K562 (cell line): ENCODE measurements at regions not wholly inside any gene's neighbourhood (a gene's known extent, or its start where the extent isn't known, plus 50 kb on each side); places are given as distances from the start of the nearest gene placed in this dataset.

ENCODE experiments used
- ATAC-seq: fragments of 200-7000 bp; cut with Tn5 transposase; 3 replicates; pipeline ENCODE4 v1.9.1; 2020; ENCODE audit warnings: moderate library complexity
- BruUV-seq: library from RNA; stranded (reverse); fragments of 400-500 nt; replicated peaks from 2 replicates; lab custom pipeline; 2021; lab: Mats Ljungman, UMichigan
- CTCF ChIA-PET: fragments of 300-600 bp; formaldehyde crosslinking; extraction: SDS; loops from one replicate; lab custom pipeline; 2021; ENCODE audit warnings: low intra/inter-chr PET ratio; lab: Yijun Ruan, JAX
- POLR2A ChIA-PET: fragments of 300-600, 350-650 bp; sonication (Branson Sonifier 250); formaldehyde crosslinking; extraction: SDS; loops from one replicate; lab custom pipeline; 2021; ENCODE audit warnings: antibody characterized with exemption, inconsistent platforms; lab: Yijun Ruan, JAX
- DNase-seq, 4 experiments: peaks; one replicate each; pipeline versions ENCODE4 v3.0.0 to v3.0.0-alpha.2; 2011 to 2018; ENCODE audit warnings: low spot score in 3 of 4, mixed read lengths in 3 of 4; ENCODE audit errors: extremely low read depth in 1 of 4
- FAIRE-seq: peaks from 2 replicates; lab custom pipeline; 2011; peaks lifted over from hg19 to GRCh38; lab: Jason Lieb, UNC
- H2AFZ ChIP-seq: 2 replicates; pipeline ENCODE4 v1.6.0; 2011; ENCODE audit warnings: low read depth, low read length, control low read depth, inconsistent platforms
- H3K27ac ChIP-seq: fragments of 200-600 bp; 3 replicates; pipeline ENCODE4 v1.8.0; 2011; ENCODE audit warnings: low read depth, mild to moderate bottlenecking, control low read depth, inconsistent platforms, low read length, moderate library complexity, mixed read lengths; ENCODE audit errors: extremely low read depth
- H3K27me3 ChIP-seq, 2 experiments: fragments of 300-600 bp in 1 of 2; 2 replicates in 1 of 2; 3 replicates in 1 of 2; pipeline versions ENCODE4 v1.6.0 to v1.8.0; 2011; ENCODE audit warnings: inconsistent platforms in 2 of 2, low read length in 2 of 2, mild to moderate bottlenecking in 1 of 2, mixed read lengths in 1 of 2, moderate library complexity in 1 of 2; ENCODE audit not compliant: control insufficient read depth in 2 of 2, insufficient read depth in 2 of 2
- H3K36me3 ChIP-seq: fragments of 300-600 bp; 3 replicates; pipeline ENCODE4 v1.8.0; 2011; ENCODE audit warnings: mild to moderate bottlenecking, low read length, inconsistent platforms; ENCODE audit not compliant: control insufficient read depth, insufficient read depth
- H3K4me1 ChIP-seq, 2 experiments: fragments of 200-600 bp in 1 of 2; replicated peaks in 1 of 2; 2 replicates in 1 of 2; 3 replicates in 1 of 2; pipeline versions ENCODE4 v1.5.1 to v1.8.0; 2011; ENCODE audit warnings: inconsistent platforms in 2 of 2, low read length in 2 of 2, mild to moderate bottlenecking in 1 of 2, mixed read lengths in 1 of 2, moderate library complexity in 1 of 2; ENCODE audit not compliant: control insufficient read depth in 2 of 2, insufficient read depth in 2 of 2
- H3K4me2 ChIP-seq: 2 replicates; pipeline ENCODE4 v1.6.1; 2011; ENCODE audit warnings: low read length, control low read depth, inconsistent platforms, mixed read lengths; ENCODE audit not compliant: insufficient read depth
- H3K4me3 ChIP-seq: fragments of 200-600 bp; sonication (generic), shearing (Covaris generic); 2 replicates; pipeline ENCODE4 v1.5.1; 2016; ENCODE audit warnings: control low read depth, inconsistent platforms
- H3K79me2 ChIP-seq: fragments of 200-600 bp; 3 replicates; pipeline ENCODE4 v1.8.0; 2011; ENCODE audit warnings: low read length, inconsistent platforms; ENCODE audit not compliant: control insufficient read depth, insufficient read depth
- H3K9ac ChIP-seq, 2 experiments: 2 replicates each; pipeline versions ENCODE4 v1.6.0 to v1.6.1; 2011; ENCODE audit warnings: low read depth in 2 of 2, low read length in 2 of 2, control low read depth in 1 of 2, inconsistent platforms in 1 of 2, mild to moderate bottlenecking in 1 of 2, mixed read lengths in 1 of 2; ENCODE audit not compliant: insufficient read depth in 1 of 2
- H3K9me1 ChIP-seq: one replicate; pipeline ENCODE4 v1.6.0; 2011; ENCODE audit warnings: inconsistent platforms, mild to moderate bottlenecking, low read length, moderate library complexity; ENCODE audit not compliant: control insufficient read depth, insufficient read depth
- H3K9me3 ChIP-seq: replicated peaks from 2 replicates; pipeline ENCODE4 v1.5.1; 2011; ENCODE audit warnings: low read depth, low read length, inconsistent platforms; ENCODE audit not compliant: control insufficient read depth, insufficient read depth
- H4K20me1 ChIP-seq: replicated peaks from 2 replicates; pipeline ENCODE4 v1.6.1; 2011; ENCODE audit warnings: low read length, inconsistent platforms, mixed read lengths; ENCODE audit not compliant: control insufficient read depth, insufficient read depth
- ASH1L ChIP-seq: fragments of 450-650 bp; IDR thresholded peaks from 2 replicates; pipeline ENCODE4 v1.6.1; 2018; ENCODE audit warnings: borderline replicate concordance, mild to moderate bottlenecking, low read depth; ENCODE audit not compliant: partially characterized antibody
- ATF2 ChIP-seq: sonication (generic); formaldehyde crosslinking; IDR thresholded peaks from 2 replicates; pipeline ENCODE4 v1.8.1; 2022; ENCODE audit warnings: missing genetic modification reagents
- BRD9 ChIP-seq: fragments of 450-650 bp; IDR thresholded peaks from 2 replicates; pipeline ENCODE4 v1.6.1; 2018; ENCODE audit warnings: low read depth; ENCODE audit not compliant: partially characterized antibody
- SAFB ChIP-seq: fragments of 200-400 bp; formaldehyde crosslinking; IDR thresholded peaks from 2 replicates; pipeline ENCODE4 v1.6.1; 2017; ENCODE audit warnings: low read depth, low read length, borderline replicate concordance
- TAF9B ChIP-seq: fragments of 450-650 bp; IDR thresholded peaks from 2 replicates; pipeline ENCODE4 v1.6.1; 2018; ENCODE audit warnings: mild to moderate bottlenecking; ENCODE audit not compliant: partially characterized antibody
- XRCC3 ChIP-seq: fragments of 450-650 bp; IDR thresholded peaks from 2 replicates; pipeline ENCODE4 v1.6.1; 2017; ENCODE audit warnings: mild to moderate bottlenecking, moderate library complexity
- WGBS: fragments of 100-300 bp; shearing (Covaris generic); methylation state at CpG from one replicate; pipeline ENCODE4 v1.1.6; 2016; ENCODE audit warnings: low coverage, mixed read lengths; ENCODE audit not compliant: insufficient coverage; ENCODE audit errors: missing lambda C conversion rate; 5-methylcytosine and 5-hydroxymethylcytosine counted together
- in situ Hi-C: fragments of 300-500 bp; cut with MboI; formaldehyde crosslinking; loops from 4 replicates; pipeline ENCODE4 v1.15.0; 2018; ENCODE audit warnings: inconsistent platforms, mixed read lengths
- intact Hi-C: fragments of 100-400 bp; cut with micrococcal nuclease; formaldehyde crosslinking; loops from 2 replicates; pipeline ENCODE4 v1.14.2; 2022

GRCh38 chr7:32191305-32191704 lies 121.1 kb upstream of the PDE1C start:
- Histone ChIP-seq H3K4me1 (no peaks in the 10 kb centered on the region), H3K79me2 (no peaks in the 10 kb centered on the region), H3K9me3 (no peaks in the 10 kb centered on the region), H3K9me1 (no peaks in the 10 kb centered on the region), H3K27me3 (no peaks in the 10 kb centered on the region), H3K4me2 (no peak overlapping the region), H4K20me1 (no peaks in the 10 kb centered on the region), H2AFZ (no peak overlapping the region), H3K9ac (no peak overlapping the region), H3K27ac (no peak overlapping the region), H3K36me3 (no peaks in the 10 kb centered on the region; the same call in 2 of the 3 replicates), H3K4me3 (no peak overlapping the region)
- no TSS peak for BruUV-seq
- intact Hi-C loops (no loop called here), in situ Hi-C loops (no loop called here)
- FAIRE-seq (no peak), DNase-seq (no peak), ATAC-seq (no peak)
- ChIA-PET CTCF (no interaction called here), POLR2A (no interaction called here)
- WGBS, result 0% methylated on average over 2 of the region's 2 CpGs
- TF ChIP-seq ASH1L (no peak), SAFB (no peak), ATF2 (CRISPR knock-in tag) (no peak), BRD9 (no peak), TAF9B (no peak), XRCC3 (no peak)
